Astrocyte (in vitro differentiated cells and primary cell): ENCODE measurements at regions not wholly inside any gene's neighbourhood (a gene's known extent, or its start where the extent isn't known, plus 50 kb on each side); places are given as distances from the start of the nearest gene placed in this dataset.

Source experiments
- DNase-seq: peaks from one replicate; pipeline ENCODE4 v3.0.0-alpha.2; 2010; ENCODE audit warnings: low read depth
- FAIRE-seq: peaks from 2 replicates; lab custom pipeline; 2011; peaks lifted over from hg19 to GRCh38; lab: Jason Lieb, UNC
- H2AFZ ChIP-seq: 2 replicates; pipeline ENCODE4 v1.6.0; 2012; ENCODE audit warnings: low read depth, low read length, inconsistent platforms
- H3K27ac ChIP-seq: 2 replicates; pipeline ENCODE4 v1.5.1; 2011; ENCODE audit warnings: low read depth, low read length, inconsistent platforms
- H3K27me3 ChIP-seq: 2 replicates; pipeline ENCODE4 v1.6.0; 2011; ENCODE audit warnings: low read length, inconsistent platforms; ENCODE audit not compliant: insufficient read depth
- H3K36me3 ChIP-seq: 2 replicates; pipeline ENCODE4 v1.5.1; 2011; ENCODE audit warnings: low read length, inconsistent platforms; ENCODE audit not compliant: insufficient read depth
- H3K4me1 ChIP-seq: 2 replicates; pipeline ENCODE4 v1.5.1; 2011; ENCODE audit warnings: low read length, inconsistent platforms; ENCODE audit not compliant: insufficient read depth
- H3K4me2 ChIP-seq: 2 replicates; pipeline ENCODE4 v1.6.0; 2012; ENCODE audit warnings: low read length, inconsistent platforms
- H3K4me3 ChIP-seq: 2 replicates; pipeline ENCODE4 v1.5.1; 2011; ENCODE audit warnings: low read depth, mild to moderate bottlenecking, low read length, inconsistent platforms; ENCODE audit not compliant: insufficient read depth
- H3K79me2 ChIP-seq: 2 replicates; pipeline ENCODE4 v1.6.0; 2012; ENCODE audit warnings: mild to moderate bottlenecking, low read length, inconsistent platforms; ENCODE audit not compliant: insufficient read depth
- H3K9ac ChIP-seq: 2 replicates; pipeline ENCODE4 v1.6.0; 2012; ENCODE audit warnings: mild to moderate bottlenecking, low read length, inconsistent platforms
- H3K9me3 ChIP-seq: 2 replicates; pipeline ENCODE4 v1.5.1; 2012; ENCODE audit warnings: low read depth, mild to moderate bottlenecking, low read length, inconsistent platforms; ENCODE audit not compliant: insufficient read depth
- H4K20me1 ChIP-seq: 2 replicates; pipeline ENCODE4 v1.6.0; 2012; ENCODE audit warnings: low read length, inconsistent platforms; ENCODE audit not compliant: insufficient read depth
- H3K27ac Mint-ChIP-seq: one replicate; pipeline ENCODE4 v1.8.0; 2021; ENCODE audit warnings: mild to moderate bottlenecking, mixed read lengths; ENCODE audit not compliant: unreplicated experiment
- H3K27me3 Mint-ChIP-seq: one replicate; pipeline ENCODE4 v1.8.0; 2021; ENCODE audit warnings: low read depth, mixed read lengths; ENCODE audit not compliant: unreplicated experiment
- H3K36me3 Mint-ChIP-seq: one replicate; pipeline ENCODE4 v1.8.0; 2021; ENCODE audit warnings: low read depth, mixed read lengths; ENCODE audit not compliant: unreplicated experiment
- H3K4me1 Mint-ChIP-seq: one replicate; pipeline ENCODE4 v1.8.0; 2021; ENCODE audit warnings: low read depth, mixed read lengths; ENCODE audit not compliant: unreplicated experiment
- H3K4me3 Mint-ChIP-seq: one replicate; pipeline ENCODE4 v1.8.0; 2021; ENCODE audit warnings: mild to moderate bottlenecking, moderate library complexity, mixed read lengths; ENCODE audit not compliant: unreplicated experiment
- H3K9me3 Mint-ChIP-seq: one replicate; pipeline ENCODE4 v1.8.0; 2021; ENCODE audit warnings: mild to moderate bottlenecking, mixed read lengths; ENCODE audit not compliant: unreplicated experiment
- CTCF ChIP-seq: IDR thresholded peaks from 2 replicates; pipeline ENCODE4 v1.5.1; 2011; ENCODE audit warnings: low read depth, mild to moderate bottlenecking, inconsistent platforms, low read length, moderate library complexity; ENCODE audit not compliant: insufficient read depth
- EZH2 ChIP-seq: IDR thresholded peaks from 2 replicates; pipeline ENCODE4 v1.6.1; 2012; ENCODE audit warnings: mild to moderate bottlenecking, low read length, inconsistent platforms; ENCODE audit not compliant: insufficient read depth

DNA sequence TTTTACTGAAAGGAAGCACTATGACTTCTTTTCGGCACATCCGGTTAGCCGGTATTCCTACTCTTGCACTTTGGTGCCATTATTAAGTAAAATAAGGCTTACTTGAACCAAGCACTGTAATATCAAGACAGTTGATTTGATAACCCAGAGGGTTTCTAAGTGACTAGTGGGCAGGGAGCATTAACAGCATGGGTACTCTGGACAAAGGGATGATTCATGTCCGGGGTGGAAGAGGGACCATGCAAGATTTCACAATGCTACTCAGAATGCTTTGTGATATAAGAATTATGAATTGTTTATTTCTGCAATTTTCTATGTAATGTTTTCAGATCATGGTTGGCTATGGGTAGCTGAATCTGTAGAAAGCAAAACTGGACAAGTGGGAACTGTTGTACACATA, 282.1 kb downstream of the TDRD3 start:
- no peak for DNase-seq
- H3K4me1 ChIP-seq, result no peaks in the 10 kb centered on the region
- no peak overlapping the region for H2AFZ ChIP-seq
- H3K27me3 ChIP-seq, result no peaks in the 10 kb centered on the region
- H3K4me3 ChIP-seq, result no peak overlapping the region
- no peaks in the 10 kb centered on the region for H3K79me2 ChIP-seq
- TF ChIP-seq CTCF (no peak), EZH2 (no peak)
- H3K27ac ChIP-seq, result no peak overlapping the region
- H3K9ac ChIP-seq, result no peak overlapping the region
- Mint-ChIP-seq H3K27ac (no peak overlapping the region), H3K4me3 (no peak overlapping the region), H3K9me3 (no peaks in the 10 kb centered on the region), H3K4me1 (no peaks in the 10 kb centered on the region), H3K36me3 (no peaks in the 10 kb centered on the region), H3K27me3 (no peaks in the 10 kb centered on the region)
- H3K36me3 ChIP-seq, result no peaks in the 10 kb centered on the region
- no peaks in the 10 kb centered on the region for H3K9me3 ChIP-seq
- H4K20me1 ChIP-seq, result no peaks in the 10 kb centered on the region
- FAIRE-seq, result no peak
- H3K4me2 ChIP-seq, result no peak overlapping the region

GRCh38 chr13:60671386-60671785, 274.4 kb downstream of the TDRD3 start:
- H3K9ac ChIP-seq, result no peak overlapping the region

More at GRCh38 chr13:60671386-60671785, 274.4 kb downstream of the TDRD3 start:
- Histone ChIP-seq H3K9me3 (no peaks in the 10 kb centered on the region), H3K4me1 (no peaks in the 10 kb centered on the region), H3K27me3 (no peaks in the 10 kb centered on the region), H3K36me3 (no peaks in the 10 kb centered on the region), H2AFZ (no peak overlapping the region), H3K4me2 (no peak overlapping the region), H3K27ac (no peak overlapping the region), H3K79me2 (no peaks in the 10 kb centered on the region), H4K20me1 (no peaks in the 10 kb centered on the region), H3K4me3 (no peak overlapping the region)
- no peaks in the 10 kb centered on the region for H3K27me3 Mint-ChIP-seq
- H3K36me3 Mint-ChIP-seq, result no peaks in the 10 kb centered on the region
- TF ChIP-seq CTCF (no peak), EZH2 (no peak)
- DNase-seq, result no peak
- no peaks in the 10 kb centered on the region for H3K4me1 Mint-ChIP-seq
- peaks cover 4% of the 10 kb centered on the region for H3K9me3 Mint-ChIP-seq
- FAIRE-seq, result no peak
- no peak overlapping the region for H3K4me3 Mint-ChIP-seq
- no peak overlapping the region for H3K27ac Mint-ChIP-seq
